Parathyroid adenoma (tissue), 2 donors: ENCODE measurements at regions not wholly inside any gene's neighbourhood (a gene's known extent, or its start where the extent isn't known, plus 50 kb on each side); places are given as distances from the start of the nearest gene placed in this dataset.

Source experiments
- H2AFZ ChIP-seq: fragments of 300-600 bp; sonication (generic); one replicate; pipeline ENCODE4 v1.7.0; 2017; ENCODE audit warnings: antibody characterized with exemption, mild to moderate bottlenecking
- H3K27ac ChIP-seq: fragments of 300-600 bp; sonication (generic); one replicate; pipeline ENCODE4 v1.7.0; 2017
- H3K27me3 ChIP-seq: fragments of 300-600 bp; sonication (generic); one replicate; pipeline ENCODE4 v1.7.0; 2017; ENCODE audit warnings: low read length; ENCODE audit not compliant: control insufficient read depth, insufficient read depth
- H3K36me3 ChIP-seq: fragments of 300-600 bp; sonication (generic); one replicate; pipeline ENCODE4 v1.7.0; 2017; ENCODE audit warnings: low read length; ENCODE audit not compliant: control insufficient read depth, insufficient read depth
- H3K4me1 ChIP-seq: fragments of 300-600 bp; sonication (generic); one replicate; pipeline ENCODE4 v1.7.0; 2017; ENCODE audit warnings: control low read depth
- H3K4me2 ChIP-seq: fragments of 300-600 bp; sonication (generic); one replicate; pipeline ENCODE4 v1.7.0; 2017; ENCODE audit warnings: low read length
- H3K4me3 ChIP-seq: fragments of 300-600 bp; sonication (generic); one replicate; pipeline ENCODE4 v1.7.0; 2017; ENCODE audit warnings: low read depth, low read length
- H3K79me2 ChIP-seq: fragments of 300-600 bp; sonication (generic); one replicate; pipeline ENCODE4 v1.7.0; 2017; ENCODE audit warnings: control low read depth
- H3K9ac ChIP-seq: fragments of 300-600 bp; sonication (generic); one replicate; pipeline ENCODE4 v1.7.0; 2017; ENCODE audit warnings: mild to moderate bottlenecking
- H3K9me3 ChIP-seq: fragments of 300-600 bp; sonication (generic); one replicate; pipeline ENCODE4 v1.7.0; 2017; ENCODE audit warnings: low read length; ENCODE audit not compliant: control insufficient read depth
- CTCF ChIP-seq: fragments of 300-600 bp; sonication (generic); IDR thresholded peaks from one replicate; pipeline ENCODE4 v1.7.0; 2017; ENCODE audit warnings: antibody characterized with exemption, mild to moderate bottlenecking
- donor health status: primary hyperparathyroidism.

- Histone ChIP-seq H3K4me1 (no peaks in the 10 kb centered on the region), H2AFZ (no peak overlapping the region), H3K9me3 (no peaks in the 10 kb centered on the region), H3K4me2 (no peak overlapping the region), H3K9ac (no peak overlapping the region), H3K36me3 (no peaks in the 10 kb centered on the region), H3K27ac (no peak overlapping the region), H3K79me2 (no peaks in the 10 kb centered on the region), H3K27me3 (no peaks in the 10 kb centered on the region), H3K4me3 (no peak overlapping the region)
- TF ChIP-seq CTCF, result no peak
These were observed 296.3 kb upstream of the NRP1 start for GRCh38 chr10:33630761-33631160.

- no peak overlapping the region for H3K4me3 ChIP-seq
- H3K9ac ChIP-seq, result no peak overlapping the region
- H3K27me3 ChIP-seq, result no peaks in the 10 kb centered on the region
- no peaks in the 10 kb centered on the region for H3K9me3 ChIP-seq
- H3K36me3 ChIP-seq, result no peaks in the 10 kb centered on the region
- no peak for TF ChIP-seq CTCF
- H2AFZ ChIP-seq, result no peak overlapping the region
- no peaks in the 10 kb centered on the region for H3K79me2 ChIP-seq
- no peak overlapping the region for H3K4me2 ChIP-seq
- H3K4me1 ChIP-seq, result no peaks in the 10 kb centered on the region
- no peak overlapping the region for H3K27ac ChIP-seq
These were observed 293.1 kb upstream of the NRP1 start for GRCh38 chr10:33627611-33628010.

- H3K9ac ChIP-seq, result no peak overlapping the region
- no peak overlapping the region for H3K27ac ChIP-seq
- H3K9me3 ChIP-seq, result no peaks in the 10 kb centered on the region
- no peak overlapping the region for H3K4me3 ChIP-seq
- no peaks in the 10 kb centered on the region for H3K79me2 ChIP-seq
- no peaks in the 10 kb centered on the region for H3K27me3 ChIP-seq
- no peak for TF ChIP-seq CTCF
- no peaks in the 10 kb centered on the region for H3K36me3 ChIP-seq
- H3K4me2 ChIP-seq, result no peak overlapping the region
- no peaks in the 10 kb centered on the region for H3K4me1 ChIP-seq
- H2AFZ ChIP-seq, result no peak overlapping the region
These were observed 292.5 kb upstream of the NRP1 start for GRCh38 chr10:33626798-33627466.

GRCh38 chr10:33623669-33624068 lies 289.2 kb upstream of the NRP1 start:
- no peak overlapping the region for H3K4me2 ChIP-seq
- H3K9ac ChIP-seq, result no peak overlapping the region
- H3K27ac ChIP-seq, result no peak overlapping the region
- H3K4me1 ChIP-seq, result no peaks in the 10 kb centered on the region
- no peaks in the 10 kb centered on the region for H3K79me2 ChIP-seq
- H3K36me3 ChIP-seq, result no peaks in the 10 kb centered on the region
- H3K9me3 ChIP-seq, result no peaks in the 10 kb centered on the region
- no peak for TF ChIP-seq CTCF
- no peak overlapping the region for H2AFZ ChIP-seq
- no peak overlapping the region for H3K4me3 ChIP-seq
- no peaks in the 10 kb centered on the region for H3K27me3 ChIP-seq

GRCh38 chr10:33621101-33621500 lies 286.6 kb upstream of the NRP1 start:
- no peak overlapping the region for H3K4me3 ChIP-seq
- no peaks in the 10 kb centered on the region for H3K27me3 ChIP-seq
- no peak overlapping the region for H3K9ac ChIP-seq
- no peak overlapping the region for H2AFZ ChIP-seq
- H3K9me3 ChIP-seq, result no peaks in the 10 kb centered on the region
- no peaks in the 10 kb centered on the region for H3K4me1 ChIP-seq
- H3K27ac ChIP-seq, result no peak overlapping the region
- no peak overlapping the region for H3K4me2 ChIP-seq
- H3K79me2 ChIP-seq, result no peaks in the 10 kb centered on the region
- H3K36me3 ChIP-seq, result no peaks in the 10 kb centered on the region
- no peak for TF ChIP-seq CTCF
